SK-N-SH (cell line): ENCODE measurements at regions not wholly inside any gene's neighbourhood (a gene's known extent, or its start where the extent isn't known, plus 50 kb on each side); places are given as distances from the start of the nearest gene placed in this dataset.

ENCODE experiments used
- CTCF ChIA-PET: fragments of 300-600, 350-600 bp; formaldehyde crosslinking; extraction: SDS; loops from one replicate; lab custom pipeline; 2021; lab: Yijun Ruan, JAX
- POLR2A ChIA-PET: fragments of 350-600 bp; sonication (Branson Sonifier 250); formaldehyde crosslinking; extraction: SDS; loops from one replicate; lab custom pipeline; 2020; ENCODE audit warnings: antibody characterized with exemption, inconsistent platforms; lab: Yijun Ruan, JAX
- DNase-seq: peaks from one replicate; pipeline ENCODE4 v3.0.0; 2012
- H2AFZ ChIP-seq: fragments of 200-600 bp; sonication (generic); 2 replicates; pipeline ENCODE4 v1.8.1; 2016; ENCODE audit warnings: antibody characterized with exemption, mild to moderate bottlenecking, low read depth
- H3F3A ChIP-seq: fragments of 200-600 bp; sonication (generic); replicated peaks from 2 replicates; pipeline ENCODE3; 2016; ENCODE audit warnings: antibody characterized with exemption, mild to moderate bottlenecking; ENCODE audit not compliant: insufficient read depth
- H3K27ac ChIP-seq, 2 experiments: fragments of 200-500 bp in 1 of 2; fragments of 200-600 bp in 1 of 2; sonication (Bioruptor generic) in 1 of 2; sonication (generic), shearing (Covaris generic) in 1 of 2; 2 replicates each; pipeline versions ENCODE4 v1.5.1 to v1.6.1; 2014 to 2016; ENCODE audit warnings: low read depth in 2 of 2, inconsistent platforms in 1 of 2, low read length in 1 of 2, mild to moderate bottlenecking in 1 of 2, mixed read lengths in 1 of 2
- H3K27me3 ChIP-seq: fragments of 200-600 bp; sonication (generic), shearing (Covaris generic); 2 replicates; pipeline ENCODE4 v1.6.1; 2016; ENCODE audit warnings: mixed run types; ENCODE audit not compliant: insufficient read depth
- H3K36me3 ChIP-seq, 2 experiments: fragments of 200-500 bp in 1 of 2; fragments of 200-600 bp in 1 of 2; sonication (Bioruptor generic) in 1 of 2; sonication (generic) in 1 of 2; replicated peaks in 1 of 2; 2 replicates each; pipeline versions ENCODE3 to v1.5.1; 2014 to 2016; ENCODE audit warnings: low read length in 1 of 2, mild to moderate bottlenecking in 1 of 2; ENCODE audit not compliant: insufficient read depth in 2 of 2, control insufficient read depth in 1 of 2
- H3K4me1 ChIP-seq, 2 experiments: fragments of 200-500 bp in 1 of 2; fragments of 200-600 bp in 1 of 2; sonication (Bioruptor generic) in 1 of 2; sonication (generic), shearing (Covaris generic) in 1 of 2; 2 replicates each; pipeline versions ENCODE4 v1.5.1 to v1.6.1; 2014 to 2016; ENCODE audit warnings: low read depth in 1 of 2, low read length in 1 of 2, mixed run types in 1 of 2; ENCODE audit not compliant: insufficient read depth in 2 of 2, control insufficient read depth in 1 of 2
- H3K4me2 ChIP-seq: fragments of 200-600 bp; sonication (generic), shearing (Covaris generic); 2 replicates; pipeline ENCODE4 v1.6.1; 2017; ENCODE audit warnings: mixed run types
- H3K4me3 ChIP-seq, 2 experiments: fragments of 200-500 bp in 1 of 2; fragments of 200-600 bp in 1 of 2; sonication (Bioruptor generic) in 1 of 2; sonication (generic), shearing (Covaris generic) in 1 of 2; 2 replicates each; pipeline versions ENCODE4 v1.5.1 to v1.8.1; 2014 to 2016; ENCODE audit warnings: low read depth in 2 of 2, inconsistent platforms in 1 of 2, low read length in 1 of 2, mild to moderate bottlenecking in 1 of 2, mixed read lengths in 1 of 2, moderate library complexity in 1 of 2
- H3K79me2 ChIP-seq: fragments of 200-600 bp; sonication (generic); 2 replicates; pipeline ENCODE4 v1.8.1; 2017; ENCODE audit warnings: mild to moderate bottlenecking; ENCODE audit not compliant: insufficient read depth
- H3K9ac ChIP-seq: fragments of 200-600 bp; sonication (generic); 2 replicates; pipeline ENCODE4 v1.6.1; 2017; ENCODE audit warnings: mixed run types
- H3K9me2 ChIP-seq: fragments of 200-600 bp; sonication (generic); 2 replicates; pipeline ENCODE4 v1.6.1; 2017; ENCODE audit warnings: mixed run types
- H3K9me3 ChIP-seq: fragments of 200-600 bp; sonication (generic); 2 replicates; pipeline ENCODE4 v1.6.1; 2017; ENCODE audit warnings: mixed run types, mild to moderate bottlenecking, moderate library complexity
- H4K20me1 ChIP-seq: fragments of 200-600 bp; sonication (generic); 2 replicates; pipeline ENCODE4 v1.6.1; 2017; ENCODE audit warnings: mild to moderate bottlenecking, mixed run types; ENCODE audit not compliant: insufficient read depth
- CHD2 ChIP-seq: fragments of 150-350 bp; IDR thresholded peaks from 2 replicates; pipeline ENCODE4 v1.6.1; 2018; ENCODE audit warnings: low read length; ENCODE audit not compliant: partially characterized antibody
- ELF1 ChIP-seq: IDR thresholded peaks from 2 replicates; pipeline ENCODE4 v1.4.0; 2012
- GATA2 ChIP-seq: sonication (generic); formaldehyde crosslinking; IDR thresholded peaks from 2 replicates; pipeline ENCODE4 v1.5.0; 2020; ENCODE audit warnings: mild to moderate bottlenecking, missing genetic modification reagents
- NRF1 ChIP-seq: IDR thresholded peaks from 2 replicates; pipeline ENCODE4 v1.6.1; 2012; ENCODE audit warnings: low read depth, mild to moderate bottlenecking, low read length
- POLR2AphosphoS5 ChIP-seq: IDR thresholded peaks from 2 replicates; pipeline ENCODE4 v1.6.1; 2012; ENCODE audit warnings: low read depth, low read length
- RCOR1 ChIP-seq: fragments of 150-350 bp; IDR thresholded peaks from 2 replicates; pipeline ENCODE4 v1.6.1; 2017; ENCODE audit warnings: antibody characterized with exemption, low read length
- SMC3 ChIP-seq: IDR thresholded peaks from 2 replicates; pipeline ENCODE4 v1.6.1; 2012; ENCODE audit warnings: low read depth, low read length, improper control_type of control experiment
- WGBS: methylation state at CpG from one replicate; pipeline ENCODE4 v1.1.6; 2017; ENCODE audit warnings: low lambda C conversion rate; 5-methylcytosine and 5-hydroxymethylcytosine counted together
- TF ChIP-seq, protein P1 (sequence below): IDR thresholded peaks from 2 replicates; pipeline ENCODE4; 2012

DNA sequence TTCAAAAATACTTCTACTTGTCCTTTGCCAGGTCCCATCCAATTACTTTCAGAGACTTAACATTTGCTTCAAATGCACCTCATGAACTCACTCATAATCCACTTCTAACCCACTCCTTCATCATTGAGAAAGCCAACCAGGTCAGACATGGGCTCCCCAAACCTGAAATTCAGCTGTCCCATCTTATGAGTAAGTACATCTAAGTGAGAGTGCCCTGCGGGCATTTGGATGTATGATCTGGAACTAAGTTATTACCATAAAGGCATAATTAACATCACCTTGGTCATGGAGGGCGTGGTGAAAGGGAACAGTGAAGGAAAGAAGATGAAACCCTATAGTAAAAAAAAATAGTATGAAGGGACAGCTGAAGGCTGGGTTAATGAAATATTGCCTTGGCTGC lies 896.8 kb downstream of the C6orf118 start:
- CTCF ChIA-PET: no interaction called here
- Histone ChIP-seq H4K20me1 (no peaks in the 10 kb centered on the region), H3K9me3 (0 out of 2 replicates have a peak, but pooled peaks cover 4% of the 10 kb centered on the region), H3K79me2 (no peaks in the 10 kb centered on the region), H3F3A (no peaks in the 10 kb centered on the region), H3K27me3 (no peaks in the 10 kb centered on the region), H3K9ac (no peak overlapping the region), H3K36me3 (no peaks in the 10 kb centered on the region)
- WGBS: 11% methylated on average over 2 of the region's 2 CpGs
- DNase-seq: no peak
- POLR2A ChIA-PET: no interaction called here
- no peak for TF ChIP-seq CHD2
- TF ChIP-seq RCOR1: no peak
- TF ChIP-seq NRF1: no peak
- no peak for TF ChIP-seq POLR2AphosphoS5
- TF ChIP-seq ELF1: no peak
- TF ChIP-seq SMC3: no peak
- no peak for TF ChIP-seq GATA2 (CRISPR knock-in tag)
- TF ChIP-seq, protein P1, sequence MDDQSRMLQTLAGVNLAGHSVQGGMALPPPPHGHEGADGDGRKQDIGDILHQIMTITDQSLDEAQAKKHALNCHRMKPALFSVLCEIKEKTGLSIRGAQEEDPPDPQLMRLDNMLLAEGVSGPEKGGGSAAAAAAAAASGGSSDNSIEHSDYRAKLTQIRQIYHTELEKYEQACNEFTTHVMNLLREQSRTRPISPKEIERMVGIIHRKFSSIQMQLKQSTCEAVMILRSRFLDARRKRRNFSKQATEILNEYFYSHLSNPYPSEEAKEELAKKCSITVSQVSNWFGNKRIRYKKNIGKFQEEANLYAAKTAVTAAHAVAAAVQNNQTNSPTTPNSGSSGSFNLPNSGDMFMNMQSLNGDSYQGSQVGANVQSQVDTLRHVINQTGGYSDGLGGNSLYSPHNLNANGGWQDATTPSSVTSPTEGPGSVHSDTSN: no peak
- TF ChIP-seq, all 33 proteins: peak for 0
- Histone ChIP-seq H3K27ac (no peak overlapping the region), H3K4me1 (no peaks in the 10 kb centered on the region; a peak in 1 of 4 replicates), H3K9me2 (no peaks in the 10 kb centered on the region), H3K4me2 (no peak overlapping the region), H3K4me3 (no peak overlapping the region), H2AFZ (no peak overlapping the region)

DNA sequence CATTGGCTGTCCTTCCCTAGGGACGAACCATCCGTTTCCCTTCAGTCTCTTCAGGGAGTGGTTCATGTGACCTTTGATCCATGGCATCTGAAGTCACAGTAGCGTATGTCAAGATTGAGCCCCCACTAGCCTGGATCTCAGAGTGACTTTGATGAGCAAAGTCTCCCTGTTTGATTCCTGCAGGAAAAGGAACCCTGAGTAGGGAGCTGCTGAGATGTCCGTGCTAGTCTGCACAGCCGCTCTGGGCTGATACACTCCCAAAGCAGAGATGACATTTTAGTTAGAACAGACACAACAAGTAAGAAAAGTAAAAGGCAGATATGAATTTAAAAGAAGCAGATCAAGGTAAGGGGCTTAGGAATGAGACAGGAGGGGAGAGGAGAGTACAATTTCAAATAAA lies 899.4 kb downstream of the C6orf118 start:
- Histone ChIP-seq H3K27me3 (no peaks in the 10 kb centered on the region), H4K20me1 (no peaks in the 10 kb centered on the region), H3K36me3 (no peaks in the 10 kb centered on the region), H3K27ac (no peak overlapping the region), H3K4me3 (no peak overlapping the region), H3K4me2 (no peak overlapping the region), H3K9ac (no peak overlapping the region), H2AFZ (no peak overlapping the region), H3K4me1 (no peaks in the 10 kb centered on the region), H3K9me3 (0 out of 2 replicates have a peak, but pooled peaks cover 7% of the 10 kb centered on the region), H3F3A (no peaks in the 10 kb centered on the region), H3K79me2 (no peaks in the 10 kb centered on the region), H3K9me2 (no peaks in the 10 kb centered on the region)
- TF ChIP-seq, protein P1: no peak
- no peak for TF ChIP-seq RCOR1
- ChIA-PET POLR2A (no interaction called here), CTCF (no interaction called here)
- 40% methylated on average over 5 of the region's 5 CpGs for WGBS
- no peak for DNase-seq

DNA sequence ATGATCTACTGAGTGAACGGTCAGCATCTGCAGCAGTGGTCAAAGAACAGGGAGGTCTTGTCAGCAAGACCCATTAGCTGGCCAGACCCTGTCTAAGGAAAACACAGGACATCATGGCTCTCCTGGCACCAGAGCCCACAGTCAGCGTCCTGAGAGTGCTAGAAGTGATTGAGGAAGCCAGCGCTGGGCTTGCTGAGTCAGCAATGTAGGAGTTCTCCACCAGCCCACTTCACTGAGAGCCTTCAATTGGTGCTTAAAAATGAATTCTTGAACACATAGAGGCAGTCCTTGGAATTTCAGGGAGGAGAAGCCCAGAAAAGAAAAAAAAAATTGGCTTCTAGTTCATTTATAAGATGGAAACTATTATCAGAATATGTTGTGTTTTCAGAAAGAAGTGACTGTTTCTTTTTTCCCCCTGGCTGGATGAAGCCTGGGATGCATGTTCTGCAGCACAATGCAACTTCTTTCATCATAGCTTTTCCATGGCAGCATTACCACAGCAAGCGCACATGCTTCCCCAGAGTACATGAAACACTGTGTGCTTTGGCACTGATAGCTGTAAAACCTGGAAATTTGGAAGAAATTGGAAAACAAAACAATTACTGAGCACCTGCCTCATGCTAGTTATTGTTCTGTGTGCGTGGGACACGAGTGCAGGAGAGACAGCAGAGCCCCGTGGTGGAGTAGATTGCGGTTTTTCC lies 899.9 kb downstream of the C6orf118 start:
- Histone ChIP-seq H2AFZ (no peak overlapping the region), H3K4me1 (no peaks in the 10 kb centered on the region), H3K9ac (no peak overlapping the region), H3K27me3 (no peaks in the 10 kb centered on the region), H3K4me3 (no peak overlapping the region), H3K9me3 (0 out of 2 replicates have a peak, but pooled peaks cover 3% of the 10 kb centered on the region), H3F3A (no peaks in the 10 kb centered on the region), H4K20me1 (no peaks in the 10 kb centered on the region), H3K79me2 (no peaks in the 10 kb centered on the region), H3K36me3 (no peaks in the 10 kb centered on the region), H3K27ac (no peak overlapping the region), H3K4me2 (no peak overlapping the region), H3K9me2 (no peaks in the 10 kb centered on the region)
- no peak for DNase-seq
- POLR2A ChIA-PET: no interaction called here
- no peak for TF ChIP-seq ELF1
- 34% methylated on average over 8 of the region's 8 CpGs for WGBS
- CTCF ChIA-PET: no interaction called here
